ENCODE measurements at regions not wholly inside any gene's neighbourhood (a gene's known extent, or its start where the extent isn't known, plus 50 kb on each side); places are given as distances from the start of the nearest gene placed in this dataset.

- ChIA-PET CTCF (ENCODE audit: low intra/inter-chr PET ratio, low total read pairs) (no interaction called here), POLR2A (no interaction called here)
- Histone ChIP-seq H3K4me1 (ENCODE audit: insufficient read depth, low read length) (peaks cover 42% of the 10 kb centered on the region), H3K9me3 (ENCODE audit: low read length) (no peaks in the 10 kb centered on the region), H4K20me1 (ENCODE audit: insufficient read depth, low read length) (no peaks in the 10 kb centered on the region), H3K9ac (ENCODE audit: insufficient read depth, low read depth, low read length) (no peak overlapping the region), H3K79me2 (ENCODE audit: insufficient read depth, low read length) (no peaks in the 10 kb centered on the region), H3K27me3 (ENCODE audit: control insufficient read depth in 1 of 2, insufficient read depth in 2 of 2, low read length in 2 of 2) (no peaks in the 10 kb centered on the region; a peak in 1 of 5 replicates), H3K36me3 (replicated peaks in 1 of 2; ENCODE audit: control insufficient read depth in 1 of 2, insufficient read depth in 2 of 2, low read length in 2 of 2) (no peaks in the 10 kb centered on the region), H3K27ac (ENCODE audit: extremely low read length, insufficient read depth, low read length) (no peak overlapping the region), H2AFZ (ENCODE audit: low read length) (no peak overlapping the region), H3K4me2 (ENCODE audit: low read depth, low read length) (no peak overlapping the region), H3K4me3 (replicated peaks in 1 of 3; ENCODE audit: insufficient read depth in 1 of 3, low read depth in 2 of 3, low read length in 3 of 3) (no peak overlapping the region)
- no peak for TF ChIP-seq ZHX2 (IDR thresholded peaks at IDR 0.05; ENCODE audit: low read depth)
- TF ChIP-seq ZHX2 (CRISPR knock-in tag; IDR thresholded peaks at IDR 0.05; ENCODE audit: borderline replicate concordance): no peak
- 0 out of 2 replicates have a peak, but pooled peaks have one; percentile 18 for TF ChIP-seq ZNF7 (CRISPR knock-in tag; IDR thresholded peaks at IDR 0.05)
- TF ChIP-seq TBX2 (CRISPR knock-in tag; IDR thresholded peaks at IDR 0.05; ENCODE audit: borderline replicate concordance): no peak
- FAIRE-seq (no peak), DNase-seq (ENCODE audit: low spot score) (no peak), ATAC-seq (no peak)
- intact Hi-C loops (cut with micrococcal nuclease; ENCODE audit: unreplicated experiment): no loop called here
- WGBS (ENCODE audit: low lambda C conversion rate): 63% methylated on average over 4 of the region's 4 CpGs
- in situ Hi-C loops (cut with HindIII; ENCODE audit: extremely low pct_ligation_motif_present, low pct_unique_long_range_greater_than_20kb): no loop called here
- no TSS peak for BruUV-seq (replicated peaks)
These were observed 182.3 kb downstream of the C9orf152 start for GRCh38 chr9:110025551-110026170.
